ENCODE measurements at regions not wholly inside any gene's neighbourhood (a gene's known extent, or its start where the extent isn't known, plus 50 kb on each side); places are given as distances from the start of the nearest gene placed in this dataset.

- no peak for TF ChIP-seq CTCF (IDR thresholded peaks at IDR 0.05)
- no peak for TF ChIP-seq EZH2 (IDR thresholded peaks at IDR 0.05; ENCODE audit: borderline replicate concordance, insufficient read depth, low read depth, low read length, poor library complexity, severe bottlenecking)
Measured at GRCh38 chr2:145792745-145793144, 1272.8 kb upstream of the ZEB2 start.
